DMS 273 treated with DMSO at 0.1 percent for 48 hours (cell line): ENCODE measurements at regions not wholly inside any gene's neighbourhood (a gene's known extent, or its start where the extent isn't known, plus 50 kb on each side); places are given as distances from the start of the nearest gene placed in this dataset.
A peak's percentile ranks its signal among the peaks of the same experiment; 100 is the strongest.

ENCODE experiments used
- DNase-seq: peaks from one replicate; lab custom pipeline; 2025; lab: John Stamatoyannopoulos, UW

DNA sequence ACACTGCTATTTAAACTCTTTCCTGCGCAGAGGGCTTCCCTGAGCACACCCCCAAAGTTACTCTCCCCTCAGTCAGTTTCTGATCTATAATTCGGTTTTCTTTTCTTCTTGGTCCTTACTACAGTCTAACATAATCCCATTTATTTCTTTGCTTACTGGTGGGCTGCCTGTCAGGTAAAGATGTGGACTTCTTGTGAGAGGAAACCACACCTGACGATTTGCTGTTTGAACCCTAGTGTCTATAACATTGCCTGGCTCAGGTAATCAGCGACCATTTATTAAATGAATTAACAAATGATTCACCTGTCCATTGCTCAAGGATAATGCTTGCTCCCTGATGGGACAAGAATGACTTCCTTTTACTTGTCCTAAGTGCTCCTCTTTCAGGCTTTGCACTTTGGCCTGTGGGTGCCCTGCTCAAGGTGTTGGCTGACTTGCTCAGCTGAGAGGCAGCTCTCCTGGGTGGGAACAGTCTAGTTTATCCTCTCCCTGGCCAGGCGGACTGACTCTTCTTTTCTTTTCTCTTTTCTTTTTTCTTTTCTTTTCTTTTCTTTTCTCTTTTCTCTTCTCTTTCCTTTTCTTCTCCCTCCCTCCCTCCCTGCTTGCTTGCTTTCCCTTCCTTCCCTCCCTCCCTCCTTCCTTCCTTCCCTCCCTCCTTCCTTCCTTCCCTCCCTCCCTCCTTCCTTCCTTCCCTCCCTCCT lies 233.1 kb downstream of the BCAS1 start:
- DNase-seq = no peak

DNA sequence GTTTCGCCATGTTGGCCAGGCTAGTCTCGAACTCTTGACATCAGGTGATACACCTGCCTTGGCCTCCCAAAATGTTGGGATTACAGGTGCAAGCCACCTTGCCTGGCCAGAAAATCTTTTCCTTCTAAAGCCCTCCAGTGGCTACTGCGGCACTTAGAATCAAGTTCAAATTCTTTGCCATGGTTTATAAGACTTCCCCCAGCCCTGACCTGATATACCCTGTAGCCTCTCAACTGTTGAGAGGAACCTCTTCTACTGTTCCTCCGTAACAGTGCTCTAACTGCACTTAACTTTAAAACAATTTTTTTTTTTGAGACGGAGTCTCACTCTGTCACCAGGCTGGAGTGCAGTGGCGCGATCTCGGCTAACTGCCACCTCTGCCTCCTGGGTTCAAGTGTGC lies 235.6 kb downstream of the BCAS1 start:
- no peak for DNase-seq

GRCh38 chr20:53834062-53834442 lies 236.3 kb downstream of the BCAS1 start:
- no peak for DNase-seq

DNA sequence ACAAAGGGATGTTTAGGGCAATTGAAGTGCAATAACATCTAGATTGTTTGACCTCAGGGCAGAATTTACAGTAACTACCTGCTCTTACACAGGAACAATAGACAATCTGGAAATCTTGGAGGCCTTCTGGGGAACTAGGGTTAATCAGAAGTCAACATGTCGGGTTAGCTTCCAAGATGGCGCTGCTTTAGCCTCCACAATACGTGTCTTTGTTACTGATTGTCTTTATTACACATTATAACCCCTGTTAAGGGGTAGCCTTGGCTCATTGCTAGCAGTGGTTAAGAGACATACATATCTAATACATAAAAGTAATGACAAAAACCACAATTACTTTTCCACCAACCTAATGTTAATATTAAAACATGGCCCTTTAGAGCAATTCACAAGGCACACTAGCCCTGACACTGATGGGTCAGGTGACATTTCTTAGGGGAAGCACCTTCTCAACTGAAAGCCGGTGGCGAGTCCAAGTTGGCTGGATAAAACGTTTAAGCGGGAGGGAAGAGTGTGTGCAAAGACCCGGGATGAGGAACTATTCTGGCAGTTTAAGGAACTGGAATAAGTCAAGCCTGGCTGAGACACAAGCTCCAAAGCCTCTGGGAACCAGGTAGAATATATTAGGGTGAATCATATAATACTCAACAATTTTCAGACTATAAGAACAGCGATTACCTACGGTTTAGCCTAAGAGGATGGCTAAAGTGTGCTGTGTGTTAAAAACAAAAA lies 236.9 kb downstream of the BCAS1 start:
- no peak for DNase-seq

- DNase-seq = no peak
Observed at GRCh38 chr20:53832499-53832898, 237.9 kb downstream of the BCAS1 start.

DNA sequence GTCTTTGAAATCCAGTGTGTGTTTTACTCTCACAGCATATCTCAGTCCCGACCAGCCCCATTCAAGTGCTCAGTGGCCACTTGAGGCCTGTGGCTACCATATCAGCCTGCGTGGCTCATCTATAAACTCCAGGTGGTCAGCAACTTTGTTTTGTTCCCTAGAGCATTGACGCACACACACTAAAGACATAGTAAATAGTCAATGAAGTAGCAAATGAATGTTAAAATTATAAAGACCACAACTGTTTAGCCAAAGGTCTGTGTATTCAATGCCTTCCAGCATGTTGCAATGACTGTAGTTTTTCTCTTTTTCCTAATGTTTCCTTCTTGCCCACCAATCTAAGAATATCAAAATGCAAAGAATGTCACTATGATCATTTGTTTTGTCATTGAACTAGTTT lies 238.2 kb upstream of the ZNF217 start:
- no peak for DNase-seq

- no peak for DNase-seq
Observed at GRCh38 chr20:53831228-53831627, 237.6 kb upstream of the ZNF217 start.

GRCh38 chr20:53829724-53830521 lies 236.3 kb upstream of the ZNF217 start:
- DNase-seq = no peak

DNA sequence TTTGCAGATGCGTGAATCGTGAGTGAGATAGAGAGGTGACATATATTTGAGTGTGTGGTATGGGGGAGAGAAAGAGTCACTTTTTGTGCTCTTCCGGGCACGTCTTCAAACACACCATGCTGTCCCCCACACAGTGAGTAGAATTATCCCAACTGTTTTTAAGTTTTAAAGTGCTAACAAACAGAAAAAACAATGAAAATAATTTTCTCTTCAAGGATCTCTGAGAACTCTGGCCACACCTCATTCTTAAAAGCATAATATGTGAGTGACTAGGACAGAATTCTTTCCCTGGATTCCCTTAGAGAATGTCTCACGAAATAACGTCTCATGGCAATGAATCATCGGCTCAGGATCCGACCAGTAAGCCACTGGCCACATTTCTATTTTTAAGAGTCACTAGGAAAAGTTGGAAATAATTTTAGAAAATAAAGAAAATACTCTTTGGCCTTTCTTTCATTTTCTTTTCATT lies 235.7 kb upstream of the ZNF217 start:
- no peak for DNase-seq

DNA sequence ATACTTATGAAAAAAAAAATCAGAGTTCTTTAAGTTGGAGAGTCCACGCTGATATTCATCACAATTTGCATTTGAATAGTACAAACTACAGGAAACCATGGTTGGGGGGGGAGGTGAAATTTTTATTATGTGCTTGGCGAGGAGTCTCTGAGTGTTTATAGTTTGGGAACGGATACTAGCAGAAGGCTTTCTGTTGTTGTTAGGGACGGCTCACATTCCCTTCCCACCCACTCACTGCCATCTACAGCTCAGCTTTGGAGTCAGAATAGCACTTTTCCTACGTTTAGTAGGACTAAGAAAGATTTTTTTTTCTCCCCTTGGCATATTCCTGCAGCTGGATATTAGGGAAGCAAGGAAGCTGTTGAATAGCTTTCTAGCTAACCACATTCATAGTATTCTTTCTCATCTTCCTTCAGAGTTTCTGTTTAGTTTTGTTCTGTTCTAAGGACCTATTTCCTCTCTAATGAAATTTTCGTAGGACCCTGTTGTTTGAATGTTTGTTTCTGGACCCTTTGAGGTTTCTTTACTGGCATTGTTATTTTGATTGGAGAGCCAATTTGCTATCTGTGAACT lies 235.1 kb upstream of the ZNF217 start:
- DNase-seq = peak; percentile 56

GRCh38 chr20:53828088-53828681 lies 234.5 kb upstream of the ZNF217 start:
- peak; percentile 47 for DNase-seq

DNA sequence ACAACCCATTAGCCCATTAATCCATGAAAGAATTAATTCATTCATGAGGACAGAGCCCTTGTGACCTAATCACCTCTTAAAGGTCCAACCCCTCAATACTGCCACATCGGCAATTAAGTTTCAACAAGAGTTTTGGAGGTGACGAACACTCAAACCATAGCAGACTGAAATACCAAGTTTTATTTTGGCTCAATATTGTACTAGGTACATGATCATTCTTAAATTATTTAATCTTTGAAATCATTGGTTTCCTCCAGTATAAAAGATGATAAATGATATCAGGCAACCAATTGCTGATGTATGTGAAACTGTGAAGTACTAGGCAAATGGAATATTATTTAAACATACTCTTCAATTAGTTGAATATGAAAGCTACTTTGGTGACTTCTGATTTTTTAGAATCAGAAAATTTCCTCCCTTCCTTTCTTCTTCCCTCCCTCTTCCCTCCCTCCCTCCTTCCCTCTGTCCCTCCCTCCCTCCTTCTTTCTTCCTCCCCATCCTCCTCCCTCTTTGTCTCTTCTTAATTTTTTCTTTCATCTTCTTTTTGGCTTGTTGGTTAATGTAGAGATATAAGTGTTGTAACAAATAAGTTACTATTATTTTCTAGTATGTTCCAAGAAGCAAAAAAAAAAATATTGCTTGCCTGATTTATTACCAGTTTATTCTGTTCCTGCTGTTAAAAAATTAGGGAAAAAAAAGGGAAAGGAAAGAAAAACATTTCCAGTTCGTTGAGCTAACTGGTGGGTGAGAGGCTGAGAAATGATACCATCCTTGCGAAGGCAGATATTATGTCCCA lies 233.9 kb upstream of the ZNF217 start:
- no peak for DNase-seq

DNA sequence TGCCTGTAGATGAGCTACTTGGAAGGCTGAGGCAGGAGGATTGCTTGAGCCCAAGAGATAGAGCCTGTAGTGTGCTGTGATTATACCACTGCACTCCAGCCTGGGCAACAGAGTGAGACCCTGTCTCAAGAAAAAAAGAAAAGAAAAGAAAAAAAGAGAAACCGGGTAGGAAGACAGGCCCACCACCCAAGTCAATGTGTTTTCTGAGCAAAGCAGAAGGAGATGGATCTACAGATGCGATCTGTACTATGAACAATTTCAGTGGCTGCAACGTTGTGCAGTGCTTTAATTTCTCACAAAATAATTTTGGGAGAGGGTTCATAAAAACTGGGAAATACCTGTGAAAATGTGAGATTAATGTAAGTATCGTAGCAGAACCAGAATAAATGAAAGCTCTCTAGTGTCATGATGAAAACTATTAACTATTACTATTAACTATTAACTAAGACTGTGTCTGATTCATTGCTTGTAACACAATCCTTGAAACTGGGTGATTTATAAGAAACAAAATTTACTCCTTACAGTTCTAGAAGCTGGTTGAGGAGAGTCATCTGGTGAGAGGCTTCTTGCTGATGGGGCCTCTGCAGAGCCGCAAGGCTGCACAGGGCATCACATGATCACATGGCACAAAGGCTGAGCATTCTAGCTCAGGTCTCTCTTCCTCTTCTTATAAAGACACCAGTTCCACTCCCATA lies 233.1 kb upstream of the ZNF217 start:
- DNase-seq = no peak

GRCh38 chr20:53826090-53826489 lies 232.5 kb upstream of the ZNF217 start:
- no peak for DNase-seq

DNA sequence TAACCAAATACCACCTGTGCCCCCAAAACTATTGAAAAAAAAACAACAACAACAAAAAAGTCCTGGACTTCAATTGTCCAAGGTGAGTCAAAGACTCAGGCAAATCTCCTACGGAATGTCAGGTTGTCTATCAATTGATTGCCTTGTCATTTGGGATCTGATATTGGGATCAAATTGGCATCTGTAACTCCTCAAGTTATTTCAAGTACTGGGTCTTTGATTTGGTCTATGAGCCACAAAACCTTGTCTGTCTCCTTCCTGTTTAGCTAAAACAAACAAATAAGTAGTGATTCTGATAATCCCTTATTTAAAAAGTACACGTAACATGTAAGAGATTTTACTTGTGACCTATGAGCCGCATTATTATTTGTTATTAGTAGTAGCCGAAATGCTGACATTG lies 231.6 kb upstream of the ZNF217 start:
- no peak for DNase-seq

- no peak for DNase-seq
Observed at GRCh38 chr20:53824779-53825178, 231.1 kb upstream of the ZNF217 start.

- no peak for DNase-seq
Observed at GRCh38 chr20:53823121-53823764, 229.6 kb upstream of the ZNF217 start.

- no peak for DNase-seq
Observed at GRCh38 chr20:53822534-53822933, 228.9 kb upstream of the ZNF217 start.

GRCh38 chr20:53819973-53820451 lies 226.4 kb upstream of the ZNF217 start:
- DNase-seq = no peak
